ENCODE measurements at regions not wholly inside any gene's neighbourhood (a gene's known extent, or its start where the extent isn't known, plus 50 kb on each side); places are given as distances from the start of the nearest gene placed in this dataset.

DNA sequence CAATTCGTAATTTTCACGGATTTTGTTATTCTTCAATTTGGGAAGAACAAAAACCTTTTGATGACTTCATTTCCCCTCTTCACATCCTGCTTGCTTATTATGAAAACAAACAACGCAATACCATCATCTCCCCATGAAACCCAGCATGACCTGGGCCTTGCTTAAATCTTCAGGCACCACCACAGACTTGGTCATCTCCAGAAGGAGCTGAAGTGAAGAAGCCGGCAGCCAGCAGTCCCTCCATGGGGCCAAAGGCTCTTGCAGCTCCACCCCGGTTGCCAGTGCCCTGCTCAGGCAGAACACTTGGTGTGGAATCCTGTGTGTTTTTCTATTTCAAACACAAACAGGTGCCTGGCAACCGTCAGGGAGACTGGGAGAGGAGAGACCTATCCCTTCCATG lies 982.9 kb upstream of the TMEM132C start:
- TF ChIP-seq POLR2A (IDR thresholded peaks at IDR 0.05): no peak
- TF ChIP-seq CTCF (IDR thresholded peaks at IDR 0.05): no peak

Measured in heart left ventricle (tissue), 13 donors.